Stimulated activated CD8-positive, alpha-beta memory T cell treated with anti-CD3 and anti-CD28 coated beads, Interleukin-12 subunit alpha, Interleukin-12 subunit beta, amount 100 ng/mL, for 1 hour (primary cell): ENCODE measurements at regions not wholly inside any gene's neighbourhood (a gene's known extent, or its start where the extent isn't known, plus 50 kb on each side); places are given as distances from the start of the nearest gene placed in this dataset.

Experiments used
- DNase-seq: peaks from one replicate; pipeline ENCODE4 v3.0.0-alpha.2; 2020; ENCODE audit warnings: low read depth

GRCh38 chr18:41829647-41830516 is 125.2 kb upstream of the PIK3C3 start:
- no peak for DNase-seq

- DNase-seq, result no peak
Measured at GRCh38 chr18:41828137-41828536, 126.9 kb upstream of the PIK3C3 start.

- DNase-seq, result no peak
Measured at GRCh38 chr18:41820784-41821183, 134.2 kb upstream of the PIK3C3 start.

DNA sequence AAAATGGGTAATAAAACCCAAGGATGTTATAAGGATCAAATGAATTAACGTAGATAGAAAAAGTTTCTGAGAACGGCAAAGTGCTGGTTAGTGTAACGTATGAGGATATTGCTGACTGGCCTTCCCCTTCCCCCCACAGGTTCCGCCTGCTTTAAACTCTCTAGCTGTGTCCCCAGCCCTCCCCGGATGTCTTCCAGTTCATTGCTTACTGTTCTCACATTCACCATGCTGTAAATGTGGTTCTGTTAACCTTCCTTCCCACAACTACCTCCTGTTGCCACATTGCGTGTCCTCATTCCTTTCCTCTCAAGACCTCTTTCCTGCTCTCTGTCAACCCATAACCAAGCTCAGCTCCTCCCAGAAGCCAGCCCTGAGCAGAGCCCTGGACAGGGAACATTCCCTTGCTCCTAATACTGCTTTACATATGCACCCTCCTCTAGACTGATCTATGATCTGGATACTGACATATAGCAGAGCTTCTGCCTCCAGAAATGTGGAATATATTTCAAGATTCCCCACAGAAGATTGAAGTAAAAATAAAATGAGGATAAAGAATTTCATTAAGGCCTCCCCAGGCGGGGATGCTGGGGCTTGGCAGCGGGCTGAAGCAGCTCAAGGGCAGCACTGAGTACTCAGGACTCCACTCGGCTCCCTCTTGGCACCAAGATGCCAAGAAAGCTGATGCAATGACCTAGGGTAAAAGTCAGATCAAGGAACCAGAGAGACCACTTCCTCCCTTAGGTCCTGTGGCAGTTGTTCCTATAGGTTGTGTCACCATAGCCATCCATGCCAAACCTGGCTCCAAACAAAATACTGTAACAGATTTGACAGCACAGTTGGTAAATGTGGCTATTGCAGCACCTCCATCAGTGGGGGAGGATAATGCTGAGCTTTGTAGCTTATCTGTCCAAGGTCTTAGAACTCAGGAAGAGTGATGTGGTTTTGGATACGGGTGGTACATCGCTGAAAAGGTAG is 136.4 kb upstream of the PIK3C3 start:
- DNase-seq, result no peak

DNA sequence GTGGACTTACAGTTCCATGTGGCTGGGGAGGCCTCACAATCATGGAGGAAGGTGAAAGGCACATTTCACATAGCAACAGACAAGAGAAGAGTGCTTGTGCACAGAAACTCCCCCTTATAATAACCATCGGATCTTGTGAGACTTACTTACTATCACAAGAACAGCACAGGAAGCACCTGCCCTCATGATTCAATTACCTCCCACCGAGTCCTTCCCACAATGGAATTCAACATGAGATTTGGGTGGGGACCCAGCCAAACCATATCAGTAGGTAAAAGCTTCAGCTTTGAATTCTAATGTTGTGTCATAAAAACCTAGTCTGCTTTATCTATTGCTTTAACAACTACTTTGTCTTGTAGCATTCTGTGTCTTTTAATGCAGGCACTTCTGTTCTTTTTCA is 140.4 kb upstream of the PIK3C3 start:
- DNase-seq, result no peak

DNA sequence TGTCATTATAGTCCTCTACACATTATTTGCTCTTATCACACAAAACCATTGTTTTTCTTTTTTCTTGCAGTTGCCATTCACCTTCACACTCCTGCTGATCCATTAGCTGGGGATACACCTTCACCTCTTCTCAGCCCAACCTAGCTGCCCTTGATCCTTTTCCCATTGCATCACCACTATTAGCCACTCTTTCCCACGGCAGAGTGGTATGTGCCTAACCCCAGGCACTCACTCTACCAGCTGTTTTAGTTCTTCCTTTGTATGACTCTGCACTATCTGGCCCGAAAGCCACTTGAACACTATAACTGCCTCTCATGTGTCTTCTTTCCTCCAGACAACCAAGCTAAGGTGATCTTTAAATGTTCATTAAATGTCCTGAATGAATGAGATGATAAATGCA is 145.4 kb upstream of the PIK3C3 start:
- no peak for DNase-seq

DNA sequence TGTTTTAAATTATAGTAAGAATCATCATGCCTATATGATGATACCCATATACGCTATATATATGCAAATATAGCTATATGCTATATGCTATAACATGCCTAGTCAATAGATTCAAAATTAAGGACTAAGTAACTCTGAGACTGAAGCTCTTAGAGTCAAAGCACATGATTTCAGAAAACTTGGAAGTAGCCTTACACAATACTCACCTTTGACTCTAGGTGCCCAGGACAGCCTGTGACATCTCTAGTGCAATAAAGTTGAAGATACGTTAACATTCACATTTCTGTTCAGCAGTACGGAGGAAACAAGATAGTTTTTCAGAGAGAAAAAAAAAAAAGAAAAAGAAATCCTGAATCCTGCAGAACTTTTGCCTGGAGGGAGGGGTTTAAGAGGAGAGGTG is 149.7 kb upstream of the PIK3C3 start:
- DNase-seq, result no peak

DNA sequence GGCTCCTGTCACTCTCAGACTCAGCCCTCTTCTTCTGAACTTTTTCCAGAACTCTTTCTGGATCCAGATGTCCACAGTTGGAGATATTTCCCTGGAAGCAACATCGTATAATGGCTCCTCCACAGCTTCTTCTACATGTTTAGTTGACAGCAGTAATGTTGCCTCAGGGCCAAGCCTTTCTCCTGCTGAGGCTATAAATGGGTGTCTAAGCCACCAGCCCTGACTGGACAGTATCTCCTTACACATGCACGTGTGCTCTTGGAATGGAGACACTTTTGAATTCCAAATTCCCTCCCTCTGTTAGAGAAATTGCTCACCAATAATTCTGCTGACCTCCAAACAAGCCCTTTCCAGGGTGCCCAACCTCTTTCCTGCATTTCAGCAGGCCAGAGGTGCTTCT is 156.2 kb upstream of the PIK3C3 start:
- no peak for DNase-seq

GRCh38 chr18:41790687-41791086 is 164.3 kb upstream of the PIK3C3 start:
- no peak for DNase-seq

DNA sequence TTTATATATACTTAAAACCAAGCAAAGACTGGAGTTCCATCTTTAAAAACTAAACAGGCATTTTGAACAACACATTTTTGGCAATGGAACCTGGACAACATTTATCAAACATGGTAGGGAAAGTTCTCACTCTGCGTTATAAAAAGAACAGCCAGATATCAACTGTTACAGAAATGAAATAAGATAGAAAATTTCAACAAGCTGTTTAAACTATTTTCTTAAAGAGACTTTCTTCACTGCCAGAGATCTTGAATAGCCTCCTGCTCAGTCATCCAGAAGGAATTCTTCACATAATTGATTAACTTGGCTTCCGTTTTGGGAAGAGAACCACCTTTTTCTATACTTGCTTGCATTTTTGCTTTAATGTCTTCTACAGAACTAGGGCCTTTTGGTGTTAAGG is 166.0 kb upstream of the PIK3C3 start:
- DNase-seq, result no peak

DNA sequence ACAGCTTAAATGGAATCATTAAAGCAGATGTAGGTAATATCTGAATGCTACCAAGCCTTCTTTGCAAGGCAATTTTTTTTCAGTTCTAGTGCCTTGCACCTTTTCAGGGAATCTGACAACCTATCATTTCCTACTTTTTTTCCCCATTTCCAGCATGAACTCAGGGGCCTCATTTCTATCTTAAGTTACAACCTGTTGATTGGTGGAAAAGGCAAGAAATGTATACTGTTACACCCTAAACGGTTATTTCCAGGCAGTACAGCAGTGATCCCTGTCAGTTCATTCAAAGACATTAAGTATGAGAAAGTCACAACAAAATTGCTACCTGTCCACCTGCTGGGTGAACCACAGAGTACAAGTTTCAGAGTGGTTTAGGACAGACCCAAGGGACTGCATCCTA is 171.2 kb upstream of the PIK3C3 start:
- no peak for DNase-seq

DNA sequence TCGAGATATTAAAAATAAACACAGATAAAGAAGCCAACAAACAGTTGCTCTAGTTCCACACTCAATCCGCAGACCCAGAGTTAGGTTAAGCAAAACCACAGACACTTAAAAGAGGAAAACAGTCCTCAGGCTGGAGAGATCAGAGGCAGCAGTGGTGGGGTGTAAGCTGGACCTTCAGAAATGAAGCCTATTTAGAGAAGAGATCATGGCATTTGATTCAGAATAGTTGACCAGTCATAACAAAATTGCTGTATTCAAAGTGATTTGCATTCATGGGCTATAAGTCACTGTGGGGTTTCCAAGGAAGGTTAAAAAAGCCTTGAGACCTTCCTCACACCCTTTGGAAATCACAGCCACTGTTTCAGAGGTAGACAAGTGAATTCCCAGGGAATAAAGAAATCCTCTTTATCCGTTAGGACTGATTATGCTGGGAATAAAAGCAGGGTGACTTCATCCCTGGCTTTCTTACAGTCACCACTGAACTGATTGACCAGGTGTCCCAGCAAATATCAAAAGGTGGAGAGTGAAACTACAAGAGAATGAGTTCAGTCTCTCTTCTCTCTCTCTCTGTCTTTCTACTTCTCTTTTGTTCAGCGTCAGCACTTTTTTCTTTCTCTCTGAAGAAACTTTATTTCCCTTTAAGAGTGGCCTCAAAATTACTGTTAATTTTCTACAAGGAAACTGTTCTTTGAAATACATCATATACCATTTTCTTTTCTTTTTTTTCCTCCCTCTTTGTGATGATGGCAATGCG is 171.8 kb upstream of the PIK3C3 start:
- DNase-seq, result no peak

DNA sequence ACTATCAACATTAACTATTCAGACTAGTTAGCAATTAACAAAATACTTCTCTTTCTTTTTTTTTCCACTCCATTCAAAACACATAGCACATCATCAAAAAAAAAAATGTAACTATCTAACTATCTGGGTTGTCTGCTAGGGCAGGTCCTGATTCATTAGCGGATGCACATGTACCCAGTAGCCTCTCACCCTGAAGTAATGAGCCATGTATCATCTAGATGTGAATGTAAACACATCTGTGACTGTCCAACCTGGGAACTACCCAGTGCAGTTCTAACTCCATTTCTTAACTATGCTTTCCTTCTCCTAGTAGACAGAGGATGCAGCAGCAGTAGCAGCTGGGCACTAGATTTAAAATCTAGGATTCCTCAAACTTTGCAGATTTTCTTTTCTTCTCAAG is 183.1 kb upstream of the PIK3C3 start:
- DNase-seq, result no peak

DNA sequence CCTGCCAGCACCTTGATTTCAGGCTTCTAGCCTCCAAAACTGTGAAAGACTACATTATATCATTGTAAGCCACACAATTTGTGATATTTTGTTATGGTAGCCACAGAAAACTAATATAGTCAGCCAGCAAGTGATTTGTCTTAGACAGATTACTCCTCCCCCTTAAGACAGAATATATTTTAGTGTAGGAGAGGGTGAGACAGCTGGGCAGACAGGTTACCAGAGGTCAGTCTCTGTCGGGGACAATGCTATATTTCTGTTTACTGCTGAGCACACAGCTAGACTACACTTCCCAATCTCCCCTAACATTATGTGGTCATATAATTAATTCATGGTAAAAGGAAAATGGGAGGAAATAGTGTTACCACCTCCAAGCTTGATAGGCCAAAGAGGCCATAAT is 185.8 kb upstream of the PIK3C3 start:
- no peak for DNase-seq

GRCh38 chr18:41768467-41768866 is 186.6 kb upstream of the PIK3C3 start:
- DNase-seq, result no peak

GRCh38 chr18:41767960-41768359 is 187.1 kb upstream of the PIK3C3 start:
- DNase-seq, result no peak

DNA sequence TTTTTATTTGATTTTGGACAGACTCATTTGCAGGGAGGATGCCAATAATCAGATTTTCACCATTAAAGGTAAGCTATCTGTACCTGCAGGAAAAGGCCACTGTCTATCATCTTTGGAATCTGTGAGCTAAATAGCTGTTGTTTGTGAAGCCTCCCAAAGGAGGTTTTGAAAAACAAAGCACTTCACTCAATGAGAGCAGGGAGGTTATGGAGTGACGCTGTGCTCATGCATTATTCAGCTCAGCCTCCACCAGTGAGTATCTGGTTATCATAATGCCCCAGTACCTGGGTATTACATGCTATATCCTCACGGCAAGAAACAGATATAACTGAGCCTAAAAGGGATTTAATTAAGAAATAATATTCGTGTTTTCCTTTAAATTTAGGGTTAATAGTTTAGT is 189.6 kb upstream of the PIK3C3 start:
- DNase-seq, result no peak

- DNase-seq, result no peak
Measured at GRCh38 chr18:41763361-41763760, 191.7 kb upstream of the PIK3C3 start.

DNA sequence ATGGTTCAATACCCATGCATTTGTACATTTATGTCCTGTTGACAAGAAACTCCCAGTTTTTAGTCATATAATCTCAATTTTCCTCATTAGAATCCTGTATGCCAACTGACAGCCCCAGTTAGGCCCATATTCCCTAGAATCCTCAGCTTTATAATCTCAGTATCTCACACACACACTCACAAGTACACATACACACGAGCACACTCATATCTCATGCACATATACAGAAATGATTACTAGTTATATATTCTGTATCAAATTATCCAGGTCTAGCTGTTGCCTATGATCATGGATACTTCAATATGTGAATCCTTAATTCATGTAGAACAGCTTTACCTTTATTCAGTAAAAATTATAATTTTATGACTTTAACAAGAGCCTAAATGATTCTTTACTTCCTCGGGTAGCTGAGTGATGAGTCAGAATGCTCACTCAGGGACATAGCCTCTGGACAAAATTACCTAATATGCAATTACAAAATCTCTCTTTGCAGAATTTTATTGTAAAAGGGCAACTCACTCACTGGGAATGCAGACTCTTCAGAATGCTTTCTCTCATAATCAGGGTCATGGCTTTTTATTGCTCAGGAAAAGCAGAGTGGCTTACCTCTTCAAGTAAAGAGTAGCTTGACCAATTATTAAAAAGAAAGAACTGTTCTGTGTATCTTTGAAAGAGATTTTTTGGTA is 193.6 kb upstream of the PIK3C3 start:
- DNase-seq, result no peak

DNA sequence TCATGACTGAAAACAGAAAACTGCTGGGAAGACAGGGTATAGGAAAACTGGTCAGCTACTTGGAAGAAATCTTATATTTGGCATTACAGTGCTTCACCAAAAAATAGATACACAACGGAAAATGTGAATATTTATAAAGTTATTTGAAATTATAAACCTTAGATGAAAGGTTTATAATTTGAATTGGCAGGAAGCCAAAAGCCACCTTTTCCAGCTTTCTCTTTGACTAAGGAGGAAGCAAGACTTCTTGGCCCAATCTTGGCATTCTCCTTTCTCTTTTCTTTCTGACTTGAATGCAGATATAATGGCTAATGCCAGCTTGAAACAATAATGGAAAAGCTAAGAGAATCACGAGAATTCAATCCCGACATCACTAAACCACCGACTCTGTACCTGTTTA is 196.5 kb upstream of the PIK3C3 start:
- DNase-seq, result no peak

GRCh38 chr18:41756141-41756540 is 198.9 kb upstream of the PIK3C3 start:
- DNase-seq, result no peak

DNA sequence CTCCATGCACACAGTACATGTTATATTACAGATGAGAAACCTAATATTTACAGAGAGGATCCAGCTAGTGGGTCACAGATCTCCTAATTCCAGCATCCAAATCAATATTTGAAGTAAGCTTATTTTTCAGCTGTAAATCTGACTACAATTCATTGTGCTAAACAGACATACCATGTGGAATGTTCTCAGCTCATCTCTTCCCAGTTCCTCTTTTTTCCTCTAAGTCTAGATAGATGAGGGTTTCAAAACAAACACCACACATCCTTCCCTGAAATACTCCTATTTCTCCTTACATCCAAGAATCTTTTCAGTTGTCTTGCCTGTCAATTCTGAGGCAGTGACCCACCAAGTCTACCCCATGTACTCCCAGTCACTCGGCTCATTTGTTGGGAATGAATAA is 200.7 kb upstream of the PIK3C3 start:
- no peak for DNase-seq
